Hematopoietic multipotent progenitor cell (in vitro differentiated cells): ENCODE measurements at regions not wholly inside any gene's neighbourhood (a gene's known extent, or its start where the extent isn't known, plus 50 kb on each side); places are given as distances from the start of the nearest gene placed in this dataset.
"Not testable (repeated sequence)": the region's sequence is repeated elsewhere in the genome, so short reads cannot be mapped to it uniquely, and the experiment has no call there.

Experiments
- DNase-seq, 3 donors: peaks; one replicate each; pipeline ENCODE4 v3.0.0-alpha.2; 2011 to 2015; ENCODE audit warnings: low read depth in 2 of 3, low spot score in 2 of 3

DNA sequence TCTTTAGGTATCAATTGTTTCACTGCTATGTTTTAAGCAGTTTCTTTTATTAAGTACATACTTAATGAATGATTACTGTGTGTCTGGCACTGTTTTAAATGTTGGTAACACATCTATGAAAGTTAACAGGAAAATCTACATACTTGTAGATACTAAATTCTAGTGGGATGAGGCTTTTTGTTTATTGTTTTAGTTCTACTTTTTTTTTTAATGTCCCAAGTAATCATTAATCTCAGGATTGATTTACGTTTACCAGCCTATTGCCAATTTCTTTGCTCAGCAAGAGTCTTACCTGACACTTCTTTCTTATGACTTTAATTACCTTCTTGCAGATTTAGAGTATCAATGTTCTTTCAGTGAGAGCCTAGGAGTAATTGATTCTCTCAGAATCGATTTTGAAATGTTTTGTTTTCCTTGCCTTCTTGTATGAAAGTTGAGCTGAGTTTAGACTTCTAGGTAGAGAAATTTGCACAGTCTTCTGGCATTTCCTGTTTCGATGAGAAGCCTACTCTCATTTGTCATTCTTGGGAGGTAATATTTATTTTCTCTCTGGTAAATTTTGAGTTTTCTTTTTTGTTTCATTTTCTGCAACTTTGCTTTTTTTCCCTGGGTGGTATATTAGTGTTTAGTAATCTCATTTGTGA lies 235.2 kb upstream of the ANKRD50 start:
- no peak for DNase-seq

DNA sequence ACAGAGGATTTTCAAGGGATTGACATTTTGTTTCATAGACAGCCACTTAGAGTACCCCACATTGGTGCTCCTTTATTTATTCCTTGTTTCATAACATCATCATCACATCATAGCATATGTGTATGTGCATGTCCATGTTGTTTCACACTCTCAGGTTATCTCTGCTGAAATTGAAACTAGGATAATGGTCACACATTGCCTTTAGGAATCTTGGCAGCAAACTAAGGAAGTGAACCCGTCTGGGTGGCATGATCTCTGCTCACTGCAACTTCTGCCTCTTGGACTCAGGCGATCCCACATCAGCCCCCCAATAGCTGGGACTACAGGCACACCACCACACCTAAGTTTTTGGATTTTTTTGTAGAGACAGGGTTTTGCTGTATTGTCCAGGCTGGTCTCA lies 234.2 kb upstream of the ANKRD50 start:
- no peak for DNase-seq

DNA sequence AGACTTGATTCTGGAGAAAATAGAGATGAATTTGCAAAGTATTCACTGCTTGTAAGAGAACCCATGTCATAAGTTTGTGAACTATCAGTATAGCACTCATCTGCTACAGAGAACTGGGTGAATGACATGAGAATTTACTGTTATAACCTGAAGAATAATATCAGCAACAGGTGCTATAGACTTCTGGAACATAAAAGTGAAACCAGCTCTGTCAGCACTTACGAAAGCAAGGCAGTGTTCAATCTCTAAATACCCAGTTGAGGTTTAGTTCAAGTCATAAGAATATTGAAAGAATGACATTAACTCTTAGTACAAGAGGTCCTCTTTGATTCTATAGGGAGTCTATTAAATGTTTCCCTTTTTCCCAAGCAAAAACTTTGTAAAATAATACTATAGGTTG lies 232.9 kb upstream of the ANKRD50 start:
- no peak for DNase-seq

DNA sequence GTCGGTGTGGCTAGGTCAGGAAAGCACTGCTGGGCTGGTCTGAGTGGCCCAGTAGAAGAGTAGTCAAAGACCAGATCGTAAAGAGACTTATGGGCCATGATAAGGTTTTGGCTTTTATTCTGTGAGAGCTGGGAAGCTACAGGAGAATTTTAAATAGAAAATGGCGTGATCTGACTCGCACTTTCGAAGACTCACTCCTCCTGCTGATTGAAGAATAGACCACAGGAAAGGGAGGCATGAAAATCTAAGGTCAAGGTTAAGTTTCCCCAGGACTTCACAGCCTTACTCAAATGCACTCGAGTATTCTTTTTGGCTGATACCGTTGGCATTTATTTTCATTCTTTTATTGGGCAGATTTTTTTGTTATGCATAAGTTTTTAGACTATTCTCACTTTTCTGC lies 231.4 kb upstream of the ANKRD50 start:
- peak in 1 of 3 donors; percentile 1 for DNase-seq

DNA sequence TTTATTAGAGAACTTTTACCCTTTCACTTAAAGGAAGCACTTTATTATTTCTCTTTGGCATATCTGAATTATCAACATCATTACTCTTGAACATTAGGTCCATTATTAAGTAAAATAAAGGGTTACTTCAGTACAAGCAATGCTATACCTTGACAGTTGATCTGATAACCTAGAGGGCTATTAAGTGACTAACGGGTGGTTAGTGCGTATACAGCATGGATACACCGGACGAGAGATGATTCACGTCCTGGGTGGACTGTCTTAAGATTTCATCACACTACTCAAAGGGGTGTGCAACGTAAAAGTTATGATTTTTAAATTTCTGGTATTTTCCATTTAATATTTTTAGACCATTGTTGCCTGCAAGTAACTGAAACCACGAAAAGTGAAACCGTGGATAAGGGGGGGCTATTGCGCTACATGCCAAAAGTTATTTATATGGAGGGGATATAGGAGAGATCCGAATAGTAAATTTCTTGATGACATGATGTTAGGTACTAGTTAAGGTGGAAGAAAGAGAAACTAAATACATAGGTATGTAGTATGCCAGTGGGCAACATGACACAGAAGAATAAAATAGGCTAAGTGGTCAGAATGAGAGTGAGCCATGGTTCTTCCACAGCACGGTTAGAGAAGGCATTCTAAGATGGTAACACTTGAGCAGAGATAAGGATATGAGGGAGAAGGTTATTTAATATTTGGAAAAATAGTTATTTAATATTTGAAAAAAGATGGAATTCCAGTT lies 230.8 kb upstream of the ANKRD50 start:
- no peak for DNase-seq

DNA sequence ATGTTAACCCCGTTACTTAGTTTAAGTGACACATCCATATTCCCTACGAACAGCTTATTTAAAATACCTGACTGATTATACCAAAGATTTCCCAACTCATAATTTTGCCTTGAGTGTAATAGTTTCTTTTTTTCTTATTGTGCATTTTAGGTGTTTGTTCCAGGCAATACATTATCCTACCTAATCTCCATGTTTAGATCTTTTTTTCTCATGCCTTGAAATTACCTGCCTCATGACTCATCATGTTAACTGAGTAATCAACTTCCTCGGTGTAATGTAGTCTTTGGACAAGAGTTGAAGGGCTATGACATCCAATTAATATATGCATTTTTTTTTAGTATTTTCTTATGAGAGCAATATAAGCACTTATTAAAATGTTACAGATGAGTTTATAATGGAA lies 228.7 kb upstream of the ANKRD50 start:
- no peak for DNase-seq

DNA sequence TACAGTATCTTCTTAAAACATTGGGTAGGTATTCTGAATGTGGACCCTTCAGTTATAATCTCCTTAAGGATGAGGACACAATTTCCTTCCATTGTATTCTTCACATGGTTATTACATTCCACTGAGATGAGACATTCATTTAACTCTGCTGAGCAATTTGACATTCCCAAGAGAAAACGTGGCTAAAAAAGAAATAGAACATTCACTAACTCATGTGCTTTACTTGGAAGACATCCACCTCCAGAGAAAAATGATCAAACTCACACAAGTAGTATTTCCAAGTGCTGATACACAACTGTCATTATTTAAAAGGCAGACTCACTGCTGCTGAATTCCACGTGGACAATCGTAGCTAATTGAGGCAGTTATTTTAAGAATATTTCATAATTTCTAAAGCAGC lies 227.9 kb upstream of the ANKRD50 start:
- no peak for DNase-seq

DNA sequence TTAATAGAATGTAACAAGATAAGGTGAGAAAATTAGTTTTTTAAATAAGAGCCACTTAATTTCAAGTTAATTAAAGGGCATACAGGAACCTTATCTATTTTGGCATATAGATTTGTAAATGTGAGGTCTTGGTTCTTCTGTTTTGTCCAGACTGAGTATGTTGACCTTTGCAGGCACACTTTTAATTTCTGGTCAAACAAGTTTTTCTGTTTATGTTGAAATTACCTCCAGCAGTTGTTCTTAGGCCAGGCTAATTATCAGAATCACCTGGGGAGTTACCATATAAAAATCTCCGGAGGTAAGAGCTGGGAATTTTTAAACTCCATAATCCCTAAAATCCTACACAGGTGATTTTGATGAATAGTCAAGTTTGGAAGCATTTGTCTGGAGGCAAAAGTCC lies 227.4 kb upstream of the ANKRD50 start:
- no peak for DNase-seq

DNA sequence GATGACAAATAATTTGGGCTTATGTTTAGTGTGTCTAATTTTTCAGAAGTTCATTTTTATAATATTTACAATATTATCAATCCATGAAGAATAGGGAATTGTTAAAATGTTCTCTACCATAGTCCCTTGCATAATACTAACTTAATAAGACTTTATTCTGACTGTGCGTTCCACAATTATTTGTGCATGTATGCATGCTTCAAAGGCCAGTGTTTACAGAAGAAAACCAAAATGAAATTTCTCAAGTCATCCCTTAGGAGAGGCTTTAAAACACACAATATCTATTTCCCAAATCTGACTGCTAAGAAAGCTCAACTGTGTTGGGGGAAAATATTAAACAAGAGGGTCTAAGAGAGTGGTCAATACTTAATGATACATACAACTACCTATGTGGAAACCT lies 226.3 kb upstream of the ANKRD50 start:
- no peak for DNase-seq

DNA sequence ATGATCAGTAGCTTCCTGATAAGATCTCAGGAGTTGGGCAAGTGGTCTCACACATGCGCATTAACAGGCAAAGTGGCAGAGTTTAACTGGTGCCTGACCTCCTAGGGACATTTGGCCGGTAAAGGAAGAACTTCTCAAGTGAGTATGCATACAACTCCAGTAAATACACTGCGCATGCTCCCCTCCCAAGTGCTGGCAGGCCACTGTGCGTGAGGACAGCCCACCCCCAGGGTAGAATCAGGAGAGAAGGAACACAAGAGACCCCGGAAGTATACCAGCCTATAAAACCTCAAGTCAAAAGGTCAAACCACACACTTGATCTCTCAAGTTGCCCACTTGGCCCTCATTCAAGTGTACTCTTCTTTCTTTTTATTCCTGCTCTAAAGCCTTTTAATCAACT lies 225.5 kb upstream of the ANKRD50 start:
- DNase-seq: no peak

DNA sequence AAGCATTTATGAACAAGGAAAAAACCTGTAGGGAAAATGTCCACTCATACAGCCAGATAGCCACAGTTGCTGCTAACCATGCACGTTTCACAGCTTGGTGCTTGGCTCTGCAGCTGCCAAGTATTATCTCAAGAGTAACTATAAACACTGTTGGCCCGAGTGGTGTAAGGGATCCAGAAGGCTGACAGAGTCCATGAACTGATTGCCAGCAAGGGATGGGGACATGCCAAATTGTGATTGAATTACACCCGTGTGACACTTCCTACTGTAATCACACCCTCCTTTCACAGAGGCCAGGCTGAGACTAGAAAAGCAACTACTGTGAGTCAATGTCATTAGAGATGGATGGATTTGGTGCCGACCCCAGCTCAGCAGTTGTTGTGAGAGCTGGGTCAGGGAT lies 223.9 kb upstream of the ANKRD50 start:
- DNase-seq: no peak

DNA sequence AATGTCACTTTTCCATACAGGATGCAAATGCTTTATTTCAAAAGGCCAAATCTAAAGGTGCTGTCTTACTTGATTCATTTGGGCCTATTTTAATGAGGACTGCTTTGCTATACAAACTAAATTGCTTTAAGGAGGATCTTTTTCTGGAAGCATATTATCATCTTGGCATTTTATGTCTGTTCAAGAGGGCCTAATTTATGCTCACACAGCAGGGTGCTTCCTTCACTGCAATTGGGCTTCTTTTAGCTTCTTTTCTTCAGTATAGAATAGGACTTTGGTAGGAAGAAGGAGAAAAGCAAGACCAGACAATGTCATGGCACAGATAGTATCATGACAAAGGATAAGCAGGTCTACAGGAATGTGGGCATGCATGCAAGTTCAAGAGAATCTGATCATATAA lies 222.4 kb upstream of the ANKRD50 start:
- DNase-seq: no peak

DNA sequence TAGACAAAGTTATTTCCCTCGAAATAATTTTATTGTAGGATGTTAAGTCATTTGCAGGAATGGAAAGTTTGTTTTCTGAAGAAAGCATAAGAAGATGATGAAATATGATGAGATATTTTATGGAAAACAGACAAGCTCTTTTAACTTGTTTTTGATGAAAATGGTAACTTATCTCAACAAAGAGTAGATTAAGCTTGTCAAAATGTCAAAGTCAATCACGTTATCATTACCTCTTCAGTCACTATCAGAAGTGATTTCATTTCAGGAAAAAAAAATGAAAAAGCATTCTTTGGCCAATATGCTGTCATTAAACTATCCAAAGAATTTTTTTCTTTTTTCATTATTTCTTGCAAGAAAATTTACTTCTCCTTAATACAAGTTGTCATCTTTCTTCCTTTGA lies 221.0 kb upstream of the ANKRD50 start:
- DNase-seq: no peak

DNA sequence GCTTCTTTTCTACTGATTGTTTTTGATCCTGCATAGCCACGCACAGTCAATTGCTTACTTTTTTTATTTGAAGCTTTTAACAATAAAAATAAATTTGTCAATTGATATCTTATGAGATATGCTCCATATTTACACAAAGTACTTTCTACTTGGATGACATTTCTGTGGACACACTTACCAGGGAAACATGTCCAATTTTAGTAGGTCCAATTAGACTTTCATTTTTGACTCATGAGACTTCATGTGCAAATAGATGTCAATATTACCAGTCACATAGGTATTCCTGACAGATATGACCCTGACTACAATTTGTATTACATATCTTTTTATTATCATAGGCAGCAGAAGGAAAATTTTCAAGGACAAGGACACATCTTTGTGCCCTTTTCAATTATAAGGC lies 219.9 kb upstream of the ANKRD50 start:
- no peak for DNase-seq

DNA sequence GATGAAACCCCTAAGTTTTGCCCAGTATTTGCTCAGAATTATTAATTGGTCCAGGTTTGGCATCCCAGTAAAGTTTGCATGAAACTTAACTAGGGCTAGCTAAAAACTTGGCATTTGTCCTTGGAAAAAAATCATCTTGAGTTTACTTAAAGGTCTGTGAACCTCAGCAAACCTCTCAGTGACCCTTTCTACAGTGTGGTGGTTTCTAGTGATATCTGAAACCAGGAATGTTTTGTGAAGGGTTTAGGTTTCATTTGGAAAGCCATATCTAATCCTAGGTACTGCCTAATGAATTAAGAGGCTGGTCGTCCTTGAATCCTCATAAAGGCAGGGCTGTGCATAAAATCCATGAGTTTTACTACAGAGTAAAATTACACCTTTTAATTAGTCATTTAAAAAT lies 218.5 kb upstream of the ANKRD50 start:
- DNase-seq: no peak

DNA sequence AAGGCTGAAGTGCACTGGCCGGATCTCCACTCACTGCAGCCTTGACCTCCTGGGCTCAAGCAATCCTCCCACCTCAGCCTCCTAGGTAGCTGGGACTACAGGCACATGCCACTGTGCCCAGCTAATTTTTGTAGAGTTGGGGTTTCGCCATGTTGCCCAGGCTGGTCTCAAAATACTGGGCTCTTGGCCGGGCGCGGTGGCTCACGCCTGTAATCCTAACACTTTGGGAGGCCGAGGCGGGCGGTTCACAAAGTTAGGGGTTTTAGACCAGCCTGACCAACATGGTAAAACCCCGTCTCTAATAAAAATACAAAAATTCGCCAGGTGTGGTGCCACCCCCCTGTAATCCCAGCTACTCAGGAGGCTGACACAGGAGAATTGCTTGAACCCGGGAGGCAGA lies 210.2 kb upstream of the ANKRD50 start:
- not testable (repeated sequence) for DNase-seq

DNA sequence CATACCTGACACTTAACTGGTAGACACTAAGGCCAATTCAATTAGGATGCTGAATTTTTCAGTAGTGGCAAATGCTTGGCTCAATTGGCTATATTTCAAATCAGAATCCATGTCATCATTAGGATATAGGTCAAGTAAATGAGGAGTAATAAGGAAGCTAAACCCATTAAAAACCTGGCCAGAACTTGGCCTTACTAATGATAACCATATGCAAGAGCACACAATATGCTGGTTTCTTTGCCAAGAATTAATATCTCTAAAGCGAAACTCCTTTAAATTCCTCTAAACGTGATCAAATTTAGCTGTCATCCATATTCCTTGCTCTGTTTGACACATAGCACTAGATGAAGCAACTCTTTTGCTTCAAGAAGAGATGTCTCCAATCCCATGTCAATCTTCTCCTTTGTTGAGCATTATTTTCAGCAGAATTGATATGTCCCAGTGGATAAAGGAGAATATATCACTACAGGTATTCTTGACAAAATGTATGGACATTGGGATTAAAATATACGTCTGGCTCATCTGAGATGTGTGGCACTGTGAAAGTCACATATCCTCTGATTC lies 206.1 kb upstream of the ANKRD50 start:
- no peak for DNase-seq

DNA sequence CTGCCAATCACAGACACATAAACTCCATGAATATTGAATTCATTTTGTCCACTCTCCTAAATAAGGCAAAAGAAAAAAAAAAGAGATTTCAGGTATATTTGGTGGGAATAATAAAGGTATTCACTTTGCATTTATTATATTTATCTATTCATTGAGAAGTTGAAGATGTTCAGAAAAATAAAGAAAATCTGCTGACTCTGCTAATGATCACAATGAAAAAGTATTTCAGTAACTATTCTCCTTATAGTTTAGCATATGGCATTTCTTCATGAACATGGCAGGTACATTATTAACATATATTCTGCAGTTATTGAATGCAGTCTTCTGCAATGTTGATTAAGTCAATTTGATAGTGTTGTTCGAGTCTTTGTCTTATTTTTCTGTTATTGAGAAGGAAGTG lies 202.5 kb upstream of the ANKRD50 start:
- DNase-seq: no peak

DNA sequence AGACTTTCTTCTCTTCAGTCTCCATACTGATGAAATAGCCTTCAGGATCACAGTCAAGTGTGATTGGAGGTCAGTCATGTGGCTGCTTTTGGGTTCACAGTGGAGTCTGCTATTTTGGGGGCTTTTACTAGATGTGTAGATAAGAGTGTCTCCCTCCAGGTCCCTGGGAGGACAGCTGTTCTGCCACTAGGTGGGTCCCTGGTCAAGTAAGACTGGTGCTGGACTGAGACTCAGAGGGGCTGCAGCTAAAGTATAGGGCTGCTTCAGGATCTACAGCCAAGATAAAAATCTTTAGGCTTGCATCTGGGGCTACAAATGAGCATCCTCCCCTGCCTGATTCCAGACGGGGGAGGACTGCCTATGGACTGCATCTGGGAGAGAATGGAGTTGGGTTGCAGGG lies 200.7 kb upstream of the ANKRD50 start:
- no peak for DNase-seq

DNA sequence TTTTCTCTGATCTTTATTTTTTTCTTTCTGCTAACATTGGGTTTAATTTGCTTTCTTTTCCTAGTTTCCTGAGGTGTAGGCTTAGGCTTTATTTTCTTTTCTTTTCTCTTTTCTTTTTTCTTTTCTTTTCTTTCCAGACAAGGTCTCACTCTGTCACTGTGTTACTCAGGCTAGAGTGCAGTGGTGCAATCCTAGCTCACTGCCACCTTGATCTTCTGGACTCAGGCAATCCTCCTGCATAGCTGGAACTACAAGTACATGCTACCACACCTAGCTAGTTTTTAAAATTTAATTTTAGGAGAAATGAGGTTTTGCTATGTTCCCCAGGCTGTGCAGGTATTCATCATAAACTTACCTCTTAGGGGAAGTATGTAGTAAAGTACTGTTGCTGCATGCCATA lies 197.8 kb upstream of the ANKRD50 start:
- no peak for DNase-seq

DNA sequence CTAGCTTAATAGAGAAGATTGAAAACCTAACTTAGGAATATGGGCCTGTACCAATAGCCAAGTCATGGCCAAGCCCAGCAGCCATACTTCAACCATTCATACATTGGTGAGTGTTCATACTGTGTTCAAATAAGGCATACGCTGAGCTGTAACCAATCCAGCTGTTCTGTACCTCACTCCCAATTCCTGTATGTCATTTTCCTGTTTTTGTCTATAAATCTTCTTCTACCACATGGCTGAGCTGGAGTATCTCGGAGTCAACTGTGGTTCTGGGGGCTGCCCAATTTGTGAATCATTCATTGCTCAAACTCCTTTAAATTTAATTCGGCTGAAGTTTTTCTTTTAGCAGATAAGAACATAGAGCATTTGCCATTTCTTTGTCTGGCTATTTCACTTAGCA lies 195.3 kb upstream of the ANKRD50 start:
- no peak for DNase-seq

DNA sequence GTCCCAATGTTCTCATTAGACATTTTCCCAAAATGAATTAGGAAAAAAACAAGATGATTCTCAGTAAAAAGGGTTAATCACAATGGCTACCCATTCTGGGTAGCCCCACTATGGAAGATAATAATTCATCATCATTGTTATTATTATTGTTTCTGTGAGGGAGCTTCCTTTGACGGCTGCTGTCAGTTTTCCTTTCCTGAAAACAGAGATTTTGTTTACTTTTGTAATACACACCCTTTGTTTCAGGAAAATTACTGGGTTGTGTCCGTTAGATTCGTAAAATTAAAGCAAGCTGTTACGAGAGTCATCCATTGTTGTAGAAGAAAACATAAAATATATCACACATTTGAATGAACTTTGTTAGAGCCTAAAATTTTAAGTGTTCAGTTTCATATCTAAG lies 192.9 kb upstream of the ANKRD50 start:
- DNase-seq: no peak
